Astrocyte of the cerebellum (primary cell): ENCODE measurements at regions not wholly inside any gene's neighbourhood (a gene's known extent, or its start where the extent isn't known, plus 50 kb on each side); places are given as distances from the start of the nearest gene placed in this dataset.

Source experiments
- DNase-seq: peaks from one replicate; pipeline ENCODE4 v3.0.0-alpha.2; 2011; ENCODE audit warnings: low read depth
- H3K4me3 ChIP-seq: 2 replicates; pipeline ENCODE4 v1.5.1; 2011; ENCODE audit warnings: mild to moderate bottlenecking, low read depth, low read length, moderate library complexity
- in situ Hi-C: cut with HindIII; loops from 2 replicates; pipeline ENCODE4 v1.10.0; 2017; ENCODE audit warnings: low sequenced_read_pairs
- TF ChIP-seq, protein P1 (sequence below): IDR thresholded peaks from 2 replicates; pipeline ENCODE4 v1.5.1; 2012; ENCODE audit warnings: low read length, low read depth, moderate library complexity, mild to moderate bottlenecking; ENCODE audit errors: missing control alignments

DNA sequence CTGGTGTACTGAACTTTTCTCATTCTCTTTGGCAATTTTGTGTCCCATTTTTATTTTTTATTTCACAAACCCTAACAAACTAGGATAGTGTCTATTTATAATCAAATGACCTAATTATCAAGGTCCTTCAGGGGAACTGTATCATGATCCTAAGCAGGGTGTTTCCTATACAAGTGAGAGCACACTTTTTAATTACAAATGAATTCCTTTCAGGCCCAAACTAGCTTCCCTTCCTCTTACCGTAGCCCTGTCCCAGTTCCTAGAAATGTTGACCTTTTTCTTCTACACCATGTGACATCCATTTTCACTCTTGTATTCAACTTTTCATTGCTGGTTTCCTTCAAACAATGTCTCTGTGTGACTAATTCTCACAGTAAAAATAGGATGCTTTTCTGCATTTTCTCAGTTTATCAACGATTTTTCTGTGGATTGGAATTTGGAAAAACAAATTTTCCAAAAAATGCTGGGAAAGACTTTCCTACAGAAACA, 411.4 kb downstream of the CCDC91 start:
- in situ Hi-C loops = no loop called here
- no peak overlapping the region for H3K4me3 ChIP-seq
- DNase-seq = no peak
- TF ChIP-seq, protein P1, sequence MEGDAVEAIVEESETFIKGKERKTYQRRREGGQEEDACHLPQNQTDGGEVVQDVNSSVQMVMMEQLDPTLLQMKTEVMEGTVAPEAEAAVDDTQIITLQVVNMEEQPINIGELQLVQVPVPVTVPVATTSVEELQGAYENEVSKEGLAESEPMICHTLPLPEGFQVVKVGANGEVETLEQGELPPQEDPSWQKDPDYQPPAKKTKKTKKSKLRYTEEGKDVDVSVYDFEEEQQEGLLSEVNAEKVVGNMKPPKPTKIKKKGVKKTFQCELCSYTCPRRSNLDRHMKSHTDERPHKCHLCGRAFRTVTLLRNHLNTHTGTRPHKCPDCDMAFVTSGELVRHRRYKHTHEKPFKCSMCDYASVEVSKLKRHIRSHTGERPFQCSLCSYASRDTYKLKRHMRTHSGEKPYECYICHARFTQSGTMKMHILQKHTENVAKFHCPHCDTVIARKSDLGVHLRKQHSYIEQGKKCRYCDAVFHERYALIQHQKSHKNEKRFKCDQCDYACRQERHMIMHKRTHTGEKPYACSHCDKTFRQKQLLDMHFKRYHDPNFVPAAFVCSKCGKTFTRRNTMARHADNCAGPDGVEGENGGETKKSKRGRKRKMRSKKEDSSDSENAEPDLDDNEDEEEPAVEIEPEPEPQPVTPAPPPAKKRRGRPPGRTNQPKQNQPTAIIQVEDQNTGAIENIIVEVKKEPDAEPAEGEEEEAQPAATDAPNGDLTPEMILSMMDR = no peak

DNA sequence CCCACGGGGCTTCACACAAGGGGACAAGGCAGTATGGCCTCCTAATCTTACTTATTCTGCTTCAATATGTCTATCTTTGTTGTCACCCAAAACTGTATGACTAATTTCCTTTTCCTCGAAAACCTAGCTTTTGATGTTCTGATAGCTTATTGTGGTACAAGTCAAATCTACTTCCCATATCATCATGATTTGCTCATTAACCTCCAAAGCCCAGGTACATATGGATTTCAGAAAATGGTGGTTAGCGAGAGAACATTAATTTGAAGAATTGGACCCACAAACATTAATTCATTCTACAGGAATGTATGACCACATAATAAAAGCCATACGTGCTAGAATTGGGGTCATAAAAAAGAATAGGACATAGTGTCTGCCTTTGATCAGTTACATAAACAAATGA, 412.5 kb downstream of the CCDC91 start:
- no peak for DNase-seq

DNA sequence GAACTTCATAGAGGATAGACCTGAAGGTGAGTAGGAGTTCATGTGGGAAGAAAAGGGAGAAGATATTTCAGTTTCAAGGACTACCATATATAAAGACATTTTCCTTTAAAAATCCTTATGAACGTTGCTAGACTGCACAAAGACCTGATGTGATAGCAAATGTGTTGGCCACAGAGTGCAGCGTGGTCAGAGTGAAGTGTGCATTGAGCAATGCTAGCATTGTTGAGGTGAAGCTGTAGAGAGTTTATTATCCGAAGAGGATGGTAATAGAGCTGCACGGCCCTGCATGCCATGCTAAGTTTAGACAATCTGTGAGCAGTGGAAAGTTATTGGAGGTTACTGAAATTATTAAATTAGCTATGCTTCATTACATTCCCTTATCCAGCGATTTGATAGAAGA, 413.0 kb downstream of the CCDC91 start:
- in situ Hi-C loops = no loop called here
- DNase-seq = no peak
- H3K4me3 ChIP-seq = no peak overlapping the region
- TF ChIP-seq, protein P1 = no peak

More for the DNA sequence above, 412.5 kb downstream of the CCDC91 start:
- TF ChIP-seq, protein P1 = no peak
- in situ Hi-C loops = no loop called here
- no peak overlapping the region for H3K4me3 ChIP-seq

DNA sequence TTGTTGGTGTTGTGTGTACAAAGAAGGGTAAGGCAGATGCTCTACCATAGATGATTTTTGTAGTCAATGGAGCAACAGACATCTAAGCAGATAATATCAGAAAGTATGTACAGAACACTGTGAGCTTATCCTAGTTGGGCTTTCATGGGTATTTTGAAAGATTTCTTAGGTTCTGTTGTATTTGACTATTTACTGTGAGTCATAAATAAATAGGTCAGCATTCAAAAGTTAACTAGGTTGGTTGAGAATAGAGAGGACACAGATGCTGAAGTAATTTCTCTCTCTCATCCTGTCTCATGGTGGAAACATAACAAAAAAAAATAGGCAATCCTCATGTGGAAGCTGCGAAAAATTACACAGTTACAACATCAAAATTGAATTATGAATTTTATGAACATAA, 413.5 kb downstream of the CCDC91 start:
- TF ChIP-seq, protein P1 = no peak
- in situ Hi-C loops = no loop called here
- H3K4me3 ChIP-seq = no peak overlapping the region
- DNase-seq = no peak

DNA sequence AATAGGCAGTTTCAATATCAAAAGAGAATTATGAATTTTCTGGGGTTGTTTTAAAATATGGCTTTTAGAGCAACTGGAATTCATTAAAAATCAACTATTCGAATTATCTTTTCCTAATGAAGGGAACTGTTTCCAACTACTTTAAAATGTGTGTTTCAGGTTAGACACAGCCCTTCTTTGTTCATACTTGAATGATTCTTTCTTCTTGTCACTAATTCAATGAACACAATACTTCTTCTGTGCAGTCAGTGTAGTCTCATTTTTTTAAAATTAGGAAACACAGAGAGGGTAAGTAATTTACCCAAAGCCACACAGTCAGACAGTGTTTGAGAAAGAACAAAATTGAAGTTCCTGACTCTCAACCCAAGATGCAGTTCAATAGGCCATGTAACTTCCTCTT, 414.0 kb downstream of the CCDC91 start:
- no peak for DNase-seq
- TF ChIP-seq, protein P1 = no peak
- in situ Hi-C loops = no loop called here
- H3K4me3 ChIP-seq = no peak overlapping the region

DNA sequence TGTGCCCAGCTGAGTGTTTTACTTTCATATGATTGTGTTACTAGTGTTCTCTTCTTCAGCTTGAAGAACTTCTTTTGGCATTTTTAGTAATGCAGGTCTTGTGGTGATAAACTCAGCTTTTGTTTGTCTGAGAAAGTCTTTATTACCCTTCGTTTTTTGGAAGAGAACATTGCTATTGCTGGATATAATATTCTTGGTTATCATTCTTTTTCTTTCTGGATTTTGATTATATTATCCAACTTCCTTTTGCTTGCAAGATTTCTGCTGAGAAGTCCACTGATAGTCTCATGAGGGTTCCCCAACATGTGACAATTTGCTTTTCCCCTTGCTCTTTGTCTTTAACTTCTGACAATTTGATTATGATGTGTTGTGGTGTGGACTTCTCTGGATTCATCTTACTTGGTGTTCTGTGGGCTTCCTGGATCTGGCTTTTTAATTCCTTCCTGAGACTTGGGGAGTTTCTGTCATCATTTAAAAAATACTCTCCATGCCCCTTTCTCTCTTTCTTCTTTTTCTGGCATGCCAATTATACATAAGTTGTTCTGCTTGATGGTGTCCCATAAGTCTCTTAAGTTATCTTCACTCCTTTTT, 416.8 kb downstream of the CCDC91 start:
- in situ Hi-C loops = no loop called here
- TF ChIP-seq, protein P1 = no peak
- H3K4me3 ChIP-seq = no peak overlapping the region
- DNase-seq = no peak
